ENCODE measurements at regions not wholly inside any gene's neighbourhood (a gene's known extent, or its start where the extent isn't known, plus 50 kb on each side); places are given as distances from the start of the nearest gene placed in this dataset.
"Not testable (repeated sequence)": the region's sequence is repeated elsewhere in the genome, so short reads cannot be mapped to it uniquely, and the experiment has no call there.

DNA sequence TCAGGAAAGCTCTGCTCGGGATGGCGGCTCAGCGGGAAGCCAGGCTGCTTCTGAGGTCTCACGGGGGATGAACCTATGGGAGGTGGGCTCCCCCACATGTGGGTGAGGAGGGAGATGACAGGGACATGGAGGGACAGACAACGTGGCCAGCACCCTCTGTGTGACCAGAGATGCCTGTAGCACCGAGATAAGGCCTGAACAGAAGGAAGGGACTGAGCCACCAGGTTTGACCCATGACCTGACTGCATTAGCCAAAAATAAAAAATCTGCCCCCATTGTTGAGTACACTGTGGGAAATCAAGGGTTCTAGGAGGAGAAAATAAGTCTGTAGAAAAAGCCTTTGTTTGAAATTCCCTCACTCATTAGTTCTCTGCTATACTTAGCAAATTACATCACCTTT lies 105.7 kb downstream of the RNASET2 start:
- TF ChIP-seq FOXP2 (optimal IDR thresholded peaks at IDR 0.05; ENCODE audit: control extremely low read depth, extremely low read length, insufficient read depth) (no peak), POLR2AphosphoS5 (IDR thresholded peaks at IDR 0.05; ENCODE audit: borderline replicate concordance, low read depth, low read length) (no peak), EZH2 (IDR thresholded peaks at IDR 0.05) (no peak)
- Histone ChIP-seq H3K9me3 (ENCODE audit: low read depth, low read length) (no peaks in the 10 kb centered on the region), H3K4me3 (no peak overlapping the region), H3K27ac (no peak overlapping the region), H3K9ac (ENCODE audit: insufficient read length) (no peak overlapping the region), H3K36me3 (ENCODE audit: insufficient read depth, low read length) (no peaks in the 10 kb centered on the region)
- no peak for DNase-seq (ENCODE audit: low read depth, low spot score)

DNA sequence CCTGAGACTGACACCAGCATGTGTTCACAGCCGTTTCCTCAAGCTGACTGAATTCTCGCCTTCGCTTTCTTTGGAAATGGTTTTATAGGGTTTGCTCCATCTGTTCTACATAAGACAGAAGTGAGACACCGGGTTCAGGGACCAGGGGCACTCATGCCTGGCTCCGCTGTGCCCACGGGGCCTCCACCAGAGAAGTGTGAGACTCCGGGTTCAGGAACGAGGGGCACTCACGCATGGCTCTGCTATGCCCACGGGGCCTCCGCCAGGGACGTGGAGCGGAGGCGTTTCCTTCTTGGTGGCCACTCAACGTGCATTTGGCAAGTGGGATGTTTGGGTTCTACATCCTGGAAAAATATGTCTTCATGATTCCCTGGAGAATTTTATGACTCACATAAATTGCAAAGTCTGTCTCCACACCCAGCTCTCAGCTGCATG lies 106.6 kb downstream of the RNASET2 start:
- H3K4me3 ChIP-seq: no peak overlapping the region
- no peaks in the 10 kb centered on the region for H3K36me3 ChIP-seq (ENCODE audit: insufficient read depth, low read length)
- H3K27ac ChIP-seq: no peak overlapping the region
- H3K9ac ChIP-seq (ENCODE audit: insufficient read length): no peak overlapping the region
- DNase-seq (ENCODE audit: low read depth, low spot score): no peak
- no peaks in the 10 kb centered on the region for H3K9me3 ChIP-seq (ENCODE audit: low read depth, low read length)
- no peak for TF ChIP-seq POLR2AphosphoS5 (IDR thresholded peaks at IDR 0.05; ENCODE audit: borderline replicate concordance, low read depth, low read length)
- TF ChIP-seq FOXP2 (optimal IDR thresholded peaks at IDR 0.05; ENCODE audit: control extremely low read depth, extremely low read length, insufficient read depth): no peak
- no peak for TF ChIP-seq EZH2 (IDR thresholded peaks at IDR 0.05)

DNA sequence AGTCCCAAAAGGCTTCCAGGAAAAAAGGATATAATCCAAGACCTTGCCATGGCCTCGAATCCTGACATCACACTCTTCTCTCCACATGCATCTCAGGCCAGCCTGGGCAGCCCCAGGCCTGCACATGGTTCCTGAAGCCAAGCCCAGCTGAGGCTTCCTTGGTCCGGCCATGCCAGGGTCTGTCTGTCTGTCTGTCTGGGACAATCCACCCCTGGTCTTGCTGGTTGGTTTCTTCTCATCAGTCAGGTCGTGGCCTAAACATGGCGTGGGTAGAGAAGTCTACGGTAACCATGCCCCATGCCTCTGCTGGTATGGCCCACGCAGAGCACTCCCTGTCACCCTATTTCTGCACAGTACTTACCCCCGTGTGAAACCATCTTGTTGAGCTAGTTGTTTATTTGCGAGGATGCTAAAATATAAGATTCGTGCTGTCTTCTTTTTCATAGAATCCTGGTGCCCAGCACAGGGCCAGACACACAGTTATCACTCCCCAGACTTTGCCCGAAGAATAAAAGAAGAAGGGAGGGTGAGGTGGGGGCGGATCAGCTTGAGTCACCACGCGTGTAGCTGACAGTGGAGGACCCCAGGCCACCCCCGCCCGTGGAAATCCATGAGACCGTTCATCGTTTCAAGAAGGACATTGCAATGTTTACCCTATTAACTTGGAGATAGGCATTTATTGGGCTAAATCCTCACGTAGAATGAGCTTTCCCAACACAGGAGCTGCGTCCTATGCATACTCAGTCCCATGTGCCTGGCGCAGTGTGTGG lies 107.2 kb downstream of the RNASET2 start:
- H3K36me3 ChIP-seq (ENCODE audit: insufficient read depth, low read length): no peaks in the 10 kb centered on the region
- no peak for DNase-seq (ENCODE audit: low read depth, low spot score)
- no peak for TF ChIP-seq FOXP2 (optimal IDR thresholded peaks at IDR 0.05; ENCODE audit: control extremely low read depth, extremely low read length, insufficient read depth)
- no peak for TF ChIP-seq POLR2AphosphoS5 (IDR thresholded peaks at IDR 0.05; ENCODE audit: borderline replicate concordance, low read depth, low read length)
- no peak for TF ChIP-seq EZH2 (IDR thresholded peaks at IDR 0.05)
- H3K4me3 ChIP-seq: no peak overlapping the region
- H3K9ac ChIP-seq (ENCODE audit: insufficient read length): no peak overlapping the region
- H3K9me3 ChIP-seq (ENCODE audit: low read depth, low read length): no peaks in the 10 kb centered on the region
- H3K27ac ChIP-seq: no peak overlapping the region

DNA sequence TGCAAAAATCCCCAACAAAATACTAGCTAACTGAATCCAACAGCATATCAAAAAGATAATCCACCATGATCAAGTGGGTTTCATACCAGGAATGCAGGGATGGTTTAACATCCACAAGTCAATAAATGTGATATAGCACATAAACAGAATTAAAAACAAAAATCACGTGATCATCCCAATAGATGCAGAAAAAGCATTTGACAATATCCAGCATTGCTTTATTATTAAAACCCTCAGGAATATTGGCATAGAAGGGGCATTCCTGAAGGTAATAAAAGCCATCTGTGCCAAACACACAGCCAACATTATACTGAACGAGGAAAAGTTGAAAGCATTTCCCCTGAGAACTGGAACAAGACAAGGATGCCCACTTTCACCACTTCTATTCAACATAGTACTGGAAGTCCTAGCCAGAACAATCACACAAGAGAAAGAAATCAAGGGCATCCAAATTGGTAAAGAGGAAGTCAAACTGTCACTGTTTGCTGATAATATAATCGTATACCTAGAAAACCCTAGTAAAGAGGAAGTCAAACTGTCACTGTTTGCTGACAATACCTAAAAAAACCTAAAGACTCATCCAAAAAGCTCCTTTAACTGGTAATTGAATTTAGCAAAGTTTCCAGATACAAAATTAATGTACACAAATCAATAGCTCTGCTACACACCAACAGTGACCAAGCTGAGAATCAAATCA lies 109.8 kb downstream of the RNASET2 start:
- not testable (repeated sequence) for H3K9me3 ChIP-seq (ENCODE audit: low read depth, low read length); DNase-seq (ENCODE audit: low read depth, low spot score); H3K9ac ChIP-seq (ENCODE audit: insufficient read length); H3K36me3 ChIP-seq (ENCODE audit: insufficient read depth, low read length); H3K27ac ChIP-seq; H3K4me3 ChIP-seq

DNA sequence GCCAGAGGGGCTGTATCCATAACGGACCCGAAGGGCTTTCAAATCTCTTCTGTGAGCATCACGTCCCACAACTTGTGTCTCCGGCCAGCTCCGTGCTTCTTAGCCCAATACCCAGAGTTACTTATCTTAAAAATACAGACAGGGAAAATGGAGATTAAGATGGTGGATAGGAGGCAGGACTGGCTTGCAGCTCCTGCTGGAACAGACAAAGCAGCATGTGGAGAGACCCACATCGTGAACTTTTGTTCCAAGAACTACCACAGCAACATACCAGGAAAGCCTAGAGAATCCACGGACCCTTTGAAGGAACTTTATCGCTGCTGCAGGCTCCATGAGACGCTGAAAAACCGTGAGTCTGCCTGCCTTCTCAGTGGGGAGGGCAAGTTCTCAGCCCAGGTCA lies 113.7 kb downstream of the RNASET2 start:
- TF ChIP-seq EZH2 (IDR thresholded peaks at IDR 0.05) (no peak), POLR2AphosphoS5 (IDR thresholded peaks at IDR 0.05; ENCODE audit: borderline replicate concordance, low read depth, low read length) (no peak), FOXP2 (optimal IDR thresholded peaks at IDR 0.05; ENCODE audit: control extremely low read depth, extremely low read length, insufficient read depth) (no peak)
- DNase-seq (ENCODE audit: low read depth, low spot score): no peak
- no peak overlapping the region for H3K9ac ChIP-seq (ENCODE audit: insufficient read length)
- no peak overlapping the region for H3K27ac ChIP-seq
- H3K9me3 ChIP-seq (ENCODE audit: low read depth, low read length): no peaks in the 10 kb centered on the region
- H3K36me3 ChIP-seq (ENCODE audit: insufficient read depth, low read length): no peaks in the 10 kb centered on the region
- no peak overlapping the region for H3K4me3 ChIP-seq

DNA sequence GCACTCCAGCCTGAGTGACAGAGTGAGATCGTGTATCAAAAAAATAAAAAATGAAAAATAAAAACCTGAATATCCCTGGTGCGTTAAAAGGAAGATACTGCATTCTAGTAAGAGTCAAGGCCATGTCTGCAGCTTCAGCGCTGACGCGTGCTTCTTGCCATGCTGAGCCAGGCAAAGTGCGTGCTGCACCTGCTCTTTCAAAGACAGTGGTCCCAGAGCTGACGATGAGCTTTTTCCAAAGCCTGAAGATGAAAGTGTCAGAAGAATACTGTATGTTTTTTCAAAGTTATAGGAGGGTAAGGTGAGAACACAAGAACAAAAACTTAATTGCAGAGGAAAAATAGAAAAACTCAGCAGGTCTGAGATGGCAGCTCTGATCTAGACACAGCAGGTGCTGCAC lies 115.1 kb downstream of the RNASET2 start:
- H3K27ac ChIP-seq: no peak overlapping the region
- no peaks in the 10 kb centered on the region for H3K9me3 ChIP-seq (ENCODE audit: low read depth, low read length)
- H3K9ac ChIP-seq (ENCODE audit: insufficient read length): no peak overlapping the region
- no peaks in the 10 kb centered on the region for H3K36me3 ChIP-seq (ENCODE audit: insufficient read depth, low read length)
- no peak overlapping the region for H3K4me3 ChIP-seq
- no peak for DNase-seq (ENCODE audit: low read depth, low spot score)
- no peak for TF ChIP-seq EZH2 (IDR thresholded peaks at IDR 0.05)
- TF ChIP-seq POLR2AphosphoS5 (IDR thresholded peaks at IDR 0.05; ENCODE audit: borderline replicate concordance, low read depth, low read length): no peak
- no peak for TF ChIP-seq FOXP2 (optimal IDR thresholded peaks at IDR 0.05; ENCODE audit: control extremely low read depth, extremely low read length, insufficient read depth)

DNA sequence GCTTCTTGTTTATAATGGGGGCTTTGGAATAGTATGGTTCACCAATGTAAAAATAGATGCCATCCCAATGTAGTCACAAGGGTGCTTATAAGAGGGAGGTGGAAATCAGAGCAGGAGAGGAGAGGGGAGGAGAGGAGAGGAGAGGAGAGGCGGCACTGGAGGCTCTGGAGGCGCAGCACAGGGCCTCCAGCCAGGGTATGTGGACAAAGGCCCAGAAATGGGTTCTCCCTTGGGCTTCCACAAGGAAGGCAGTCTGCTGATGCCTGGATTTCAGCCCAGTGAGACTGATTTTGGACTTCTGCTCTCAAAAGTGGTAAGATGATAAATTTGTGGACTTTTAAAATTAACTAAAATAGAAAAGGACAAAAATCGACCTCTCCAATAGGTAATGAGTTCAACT lies 116.8 kb downstream of the RNASET2 start:
- DNase-seq (ENCODE audit: low read depth, low spot score): no peak
- no peak for TF ChIP-seq POLR2AphosphoS5 (IDR thresholded peaks at IDR 0.05; ENCODE audit: borderline replicate concordance, low read depth, low read length)
- TF ChIP-seq FOXP2 (optimal IDR thresholded peaks at IDR 0.05; ENCODE audit: control extremely low read depth, extremely low read length, insufficient read depth): no peak
- TF ChIP-seq EZH2 (IDR thresholded peaks at IDR 0.05): no peak

DNA sequence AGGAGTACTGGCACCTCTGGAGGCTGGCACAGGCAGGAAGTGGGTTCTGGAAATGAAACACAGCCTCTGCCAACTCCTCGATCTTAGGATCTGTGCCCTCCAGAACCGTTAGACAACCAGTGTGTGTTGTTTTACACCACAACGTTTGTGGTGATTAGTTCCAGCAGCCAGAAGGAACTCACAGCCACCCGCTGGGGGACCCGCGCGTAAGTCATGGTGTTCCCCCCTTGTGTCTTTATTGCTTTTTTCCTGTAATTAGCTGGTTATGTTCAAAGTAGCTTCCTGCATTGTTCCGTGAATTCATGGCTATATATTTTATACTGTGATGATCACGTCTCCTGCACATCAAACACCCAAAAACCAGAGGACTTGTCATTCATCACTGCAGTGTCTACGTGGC lies 117.4 kb downstream of the RNASET2 start:
- H3K27ac ChIP-seq: no peak overlapping the region
- no peaks in the 10 kb centered on the region for H3K9me3 ChIP-seq (ENCODE audit: low read depth, low read length)
- no peak overlapping the region for H3K9ac ChIP-seq (ENCODE audit: insufficient read length)
- TF ChIP-seq EZH2 (IDR thresholded peaks at IDR 0.05): no peak
- TF ChIP-seq POLR2AphosphoS5 (IDR thresholded peaks at IDR 0.05; ENCODE audit: borderline replicate concordance, low read depth, low read length): no peak
- no peak for TF ChIP-seq FOXP2 (optimal IDR thresholded peaks at IDR 0.05; ENCODE audit: control extremely low read depth, extremely low read length, insufficient read depth)
- H3K36me3 ChIP-seq (ENCODE audit: insufficient read depth, low read length): no peaks in the 10 kb centered on the region
- DNase-seq (ENCODE audit: low read depth, low spot score): no peak
- H3K4me3 ChIP-seq: no peak overlapping the region

More for the DNA sequence above, 116.8 kb downstream of the RNASET2 start:
- Histone ChIP-seq H3K27ac (no peak overlapping the region), H3K9me3 (ENCODE audit: low read depth, low read length) (no peaks in the 10 kb centered on the region), H3K9ac (ENCODE audit: insufficient read length) (no peak overlapping the region), H3K36me3 (ENCODE audit: insufficient read depth, low read length) (no peaks in the 10 kb centered on the region), H3K4me3 (no peak overlapping the region)
